Stimulated activated naive CD8-positive, alpha-beta T cell treated with anti-CD3 and anti-CD28 coated beads, Interleukin-15, Interleukin-2, amounts not matched to agents 100 ng/mL and 50 ng/mL, for 24 hours (primary cell): ENCODE measurements at regions not wholly inside any gene's neighbourhood (a gene's known extent, or its start where the extent isn't known, plus 50 kb on each side); places are given as distances from the start of the nearest gene placed in this dataset.

Experiments used
- H3K27ac Mint-ChIP-seq: one replicate; pipeline ENCODE4 v1.8.0; 2021; ENCODE audit warnings: mild to moderate bottlenecking, mixed read lengths
- H3K27me3 Mint-ChIP-seq: one replicate; pipeline ENCODE4 v1.8.0; 2021; ENCODE audit warnings: mixed read lengths
- H3K36me3 Mint-ChIP-seq: one replicate; pipeline ENCODE4 v1.8.0; 2021; ENCODE audit warnings: low read depth, mixed read lengths
- H3K4me1 Mint-ChIP-seq: one replicate; pipeline ENCODE4 v1.8.0; 2021; ENCODE audit warnings: low read depth, mixed read lengths
- H3K4me3 Mint-ChIP-seq: one replicate; pipeline ENCODE4 v1.8.0; 2021; ENCODE audit warnings: mild to moderate bottlenecking, mixed read lengths
- H3K9me3 Mint-ChIP-seq: one replicate; pipeline ENCODE4 v1.8.0; 2021; ENCODE audit warnings: mixed read lengths

- Mint-ChIP-seq H3K4me1 (no peaks in the 10 kb centered on the region), H3K27me3 (no peaks in the 10 kb centered on the region), H3K9me3 (peaks cover 13% of the 10 kb centered on the region), H3K36me3 (no peaks in the 10 kb centered on the region), H3K4me3 (no peak overlapping the region), H3K27ac (no peak overlapping the region)
These were observed 1033.8 kb upstream of the AUTS2 start for GRCh38 chr7:68564306-68565135.

DNA sequence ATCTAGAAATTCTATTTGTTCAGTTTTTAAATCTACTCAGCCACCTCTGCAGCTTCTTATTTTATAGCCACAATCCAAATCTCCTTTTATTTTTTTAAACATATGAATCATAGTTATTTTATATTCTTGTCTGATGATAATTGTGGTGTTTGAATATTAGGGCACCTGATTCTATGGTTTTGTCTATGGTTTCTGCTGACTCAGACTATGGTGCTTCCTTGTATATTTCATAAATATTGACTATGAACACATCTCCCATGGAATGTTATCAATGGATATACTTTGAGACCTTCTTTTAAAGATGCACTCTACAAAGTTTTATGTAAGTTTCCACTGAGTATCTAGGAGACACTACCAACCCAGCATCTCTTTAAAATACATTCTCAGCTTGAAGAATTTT is 1027.0 kb upstream of the AUTS2 start:
- Mint-ChIP-seq H3K27ac (no peak overlapping the region), H3K36me3 (no peaks in the 10 kb centered on the region), H3K9me3 (peaks cover 13% of the 10 kb centered on the region), H3K27me3 (no peaks in the 10 kb centered on the region), H3K4me1 (no peaks in the 10 kb centered on the region), H3K4me3 (no peak overlapping the region)

GRCh38 chr7:68573271-68574005 is 1024.8 kb upstream of the AUTS2 start:
- H3K4me3 Mint-ChIP-seq = no peak overlapping the region
- no peaks in the 10 kb centered on the region for H3K36me3 Mint-ChIP-seq
- H3K9me3 Mint-ChIP-seq = peaks cover 10% of the 10 kb centered on the region
- H3K4me1 Mint-ChIP-seq = no peaks in the 10 kb centered on the region
- H3K27me3 Mint-ChIP-seq = no peaks in the 10 kb centered on the region
- H3K27ac Mint-ChIP-seq = no peak overlapping the region

GRCh38 chr7:68576366-68576765 is 1021.9 kb upstream of the AUTS2 start:
- Mint-ChIP-seq H3K4me3 (no peak overlapping the region), H3K4me1 (no peaks in the 10 kb centered on the region), H3K27ac (no peak overlapping the region), H3K9me3 (peaks cover 17% of the 10 kb centered on the region), H3K36me3 (no peaks in the 10 kb centered on the region), H3K27me3 (no peaks in the 10 kb centered on the region)

GRCh38 chr7:68581417-68581816 is 1016.9 kb upstream of the AUTS2 start:
- Mint-ChIP-seq H3K36me3 (no peaks in the 10 kb centered on the region), H3K27me3 (no peaks in the 10 kb centered on the region), H3K27ac (no peak overlapping the region), H3K4me3 (no peak overlapping the region), H3K9me3 (peaks cover 12% of the 10 kb centered on the region), H3K4me1 (no peaks in the 10 kb centered on the region)

GRCh38 chr7:68587599-68587998 is 1010.7 kb upstream of the AUTS2 start:
- H3K36me3 Mint-ChIP-seq = no peaks in the 10 kb centered on the region
- no peaks in the 10 kb centered on the region for H3K4me1 Mint-ChIP-seq
- H3K4me3 Mint-ChIP-seq = no peak overlapping the region
- H3K27me3 Mint-ChIP-seq = no peaks in the 10 kb centered on the region
- H3K27ac Mint-ChIP-seq = no peak overlapping the region
- H3K9me3 Mint-ChIP-seq = peaks cover 8% of the 10 kb centered on the region

- Mint-ChIP-seq H3K4me1 (no peaks in the 10 kb centered on the region), H3K36me3 (no peaks in the 10 kb centered on the region), H3K9me3 (peaks cover 15% of the 10 kb centered on the region), H3K4me3 (no peak overlapping the region), H3K27me3 (no peaks in the 10 kb centered on the region), H3K27ac (no peak overlapping the region)
These were observed 996.4 kb upstream of the AUTS2 start for GRCh38 chr7:68601826-68602225.

DNA sequence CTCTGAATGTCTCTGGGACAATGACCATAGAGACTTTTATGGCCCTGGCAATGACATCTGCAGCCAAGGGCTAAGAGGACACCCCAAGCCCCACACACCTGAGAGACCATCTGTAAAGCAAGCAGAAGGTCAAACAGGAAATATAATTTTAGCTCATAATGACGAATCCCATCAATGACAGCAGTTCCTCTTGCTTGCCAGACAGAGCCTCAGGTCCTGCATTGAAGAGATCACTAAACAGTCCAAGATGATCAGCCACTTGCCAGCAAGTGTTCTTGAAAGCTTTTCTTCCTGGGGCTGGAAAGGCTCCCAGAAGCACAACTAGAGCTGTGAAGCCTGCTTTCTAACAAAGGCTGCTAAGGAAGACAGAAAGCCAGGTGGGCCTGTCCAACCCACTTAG is 993.7 kb upstream of the AUTS2 start:
- H3K4me3 Mint-ChIP-seq = no peak overlapping the region
- H3K27ac Mint-ChIP-seq = no peak overlapping the region
- no peaks in the 10 kb centered on the region for H3K4me1 Mint-ChIP-seq
- no peaks in the 10 kb centered on the region for H3K27me3 Mint-ChIP-seq
- peaks cover 25% of the 10 kb centered on the region for H3K9me3 Mint-ChIP-seq
- no peaks in the 10 kb centered on the region for H3K36me3 Mint-ChIP-seq

DNA sequence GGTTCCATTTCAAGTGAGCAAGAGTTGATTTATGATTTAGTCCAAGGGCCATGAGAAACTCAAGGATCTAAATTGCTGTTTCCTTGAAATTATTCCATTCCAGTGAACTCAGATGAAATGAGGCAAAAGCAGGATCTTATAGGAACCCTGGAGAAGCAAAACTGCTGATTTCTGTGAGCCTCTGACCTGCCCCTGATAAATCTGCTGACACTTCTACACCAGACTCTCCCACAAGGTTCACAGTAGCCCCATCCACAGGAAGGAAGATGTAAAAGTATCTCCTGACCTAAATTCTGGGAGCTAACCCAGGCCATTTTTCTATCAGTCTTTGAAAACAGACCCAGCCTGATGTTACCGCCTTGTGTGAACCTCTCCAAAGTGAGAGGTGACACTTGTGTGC is 987.6 kb upstream of the AUTS2 start:
- H3K27me3 Mint-ChIP-seq = no peaks in the 10 kb centered on the region
- H3K4me1 Mint-ChIP-seq = no peaks in the 10 kb centered on the region
- no peak overlapping the region for H3K4me3 Mint-ChIP-seq
- H3K9me3 Mint-ChIP-seq = peaks cover 31% of the 10 kb centered on the region
- no peak overlapping the region for H3K27ac Mint-ChIP-seq
- no peaks in the 10 kb centered on the region for H3K36me3 Mint-ChIP-seq

DNA sequence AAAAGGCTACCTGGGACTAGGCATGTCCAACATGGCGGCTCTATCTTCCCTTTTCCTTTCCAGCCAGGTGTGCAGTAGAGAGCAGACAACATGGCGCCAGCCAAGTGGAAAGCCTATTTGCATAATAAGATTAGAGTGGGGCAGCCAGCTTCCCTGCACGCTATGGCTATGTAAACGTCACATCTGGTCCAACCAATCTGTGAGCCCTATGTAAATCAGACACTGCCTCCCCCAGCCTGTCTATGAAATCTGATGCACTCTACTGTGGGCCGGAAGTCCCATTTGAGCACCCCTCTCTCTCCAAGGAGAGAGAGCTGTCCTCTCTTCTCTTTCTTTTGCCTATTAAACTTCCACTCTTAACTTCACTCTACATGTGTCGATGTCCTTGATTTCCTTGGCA is 984.9 kb upstream of the AUTS2 start:
- Mint-ChIP-seq H3K4me1 (no peaks in the 10 kb centered on the region), H3K9me3 (peaks cover 32% of the 10 kb centered on the region), H3K36me3 (no peaks in the 10 kb centered on the region), H3K4me3 (no peak overlapping the region), H3K27ac (no peak overlapping the region), H3K27me3 (no peaks in the 10 kb centered on the region)

DNA sequence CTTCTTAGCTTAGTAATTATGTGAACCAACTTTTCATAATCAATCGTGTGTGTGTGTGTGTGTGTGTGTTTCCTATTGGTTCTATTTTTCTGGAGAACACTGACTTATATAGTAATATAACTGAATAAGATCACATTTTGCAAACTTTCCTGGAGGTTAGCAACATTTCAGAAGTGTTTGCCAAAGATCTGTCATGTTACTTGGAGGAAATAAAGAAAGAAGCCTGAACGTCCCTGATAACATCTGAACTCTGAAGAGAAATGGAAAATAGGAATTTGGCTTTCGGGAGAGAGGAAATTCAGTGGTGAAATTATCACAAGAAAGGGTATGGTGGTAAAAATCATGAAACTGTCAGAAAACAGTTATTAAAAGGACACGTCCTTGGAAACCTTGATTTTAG is 984.4 kb upstream of the AUTS2 start:
- Mint-ChIP-seq H3K27me3 (no peaks in the 10 kb centered on the region), H3K4me3 (no peak overlapping the region), H3K27ac (no peak overlapping the region), H3K36me3 (no peaks in the 10 kb centered on the region), H3K4me1 (no peaks in the 10 kb centered on the region), H3K9me3 (peaks cover 32% of the 10 kb centered on the region)

DNA sequence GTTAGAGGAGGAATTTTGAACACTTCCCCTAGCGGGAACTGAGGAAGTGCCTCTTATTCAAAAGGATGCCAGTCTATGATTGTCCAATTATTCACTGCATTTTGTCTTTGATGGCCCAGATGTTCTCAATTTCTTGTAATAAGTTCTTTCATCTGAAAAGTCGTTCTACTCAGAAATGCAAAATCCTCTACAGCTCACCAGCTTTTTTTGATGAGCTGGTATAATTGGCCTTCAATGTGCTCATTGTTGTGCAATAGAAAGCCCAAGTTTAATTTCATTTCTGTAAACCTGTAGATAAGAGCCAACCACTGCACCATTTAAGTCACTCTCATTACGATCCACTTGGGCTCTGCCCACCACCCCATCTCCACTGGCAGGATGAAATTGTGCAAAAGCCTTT is 978.7 kb upstream of the AUTS2 start:
- Mint-ChIP-seq H3K27me3 (no peaks in the 10 kb centered on the region), H3K36me3 (no peaks in the 10 kb centered on the region), H3K9me3 (peaks cover 28% of the 10 kb centered on the region), H3K4me3 (no peak overlapping the region), H3K4me1 (no peaks in the 10 kb centered on the region), H3K27ac (no peak overlapping the region)

DNA sequence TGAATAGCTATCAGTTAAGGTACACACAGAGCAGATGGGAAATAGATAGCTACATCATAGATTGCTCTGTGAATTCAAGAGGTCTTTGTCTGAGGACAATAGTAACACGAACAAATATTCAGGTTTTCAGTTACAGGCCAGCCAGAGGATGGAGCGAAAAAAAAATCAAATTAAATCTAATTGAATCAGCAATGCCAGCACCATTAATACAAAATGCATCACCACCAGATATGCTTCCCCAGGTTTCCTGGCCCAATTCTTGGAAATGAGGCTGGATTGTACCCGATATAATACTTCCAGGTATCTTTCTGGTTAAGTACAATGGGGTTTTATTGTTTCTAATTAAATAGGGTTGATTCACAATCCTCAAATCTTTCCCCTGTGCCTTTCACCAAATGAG is 975.8 kb upstream of the AUTS2 start:
- H3K4me3 Mint-ChIP-seq = no peak overlapping the region

GRCh38 chr7:68623030-68623429 is 975.2 kb upstream of the AUTS2 start:
- H3K9me3 Mint-ChIP-seq = peaks cover 3% of the 10 kb centered on the region
- no peaks in the 10 kb centered on the region for H3K4me1 Mint-ChIP-seq
- H3K4me3 Mint-ChIP-seq = no peak overlapping the region

More for the DNA sequence above, 975.8 kb upstream of the AUTS2 start:
- peaks cover 7% of the 10 kb centered on the region for H3K9me3 Mint-ChIP-seq
- H3K27ac Mint-ChIP-seq = no peak overlapping the region
- no peaks in the 10 kb centered on the region for H3K4me1 Mint-ChIP-seq
- no peaks in the 10 kb centered on the region for H3K36me3 Mint-ChIP-seq
- H3K27me3 Mint-ChIP-seq = no peaks in the 10 kb centered on the region

DNA sequence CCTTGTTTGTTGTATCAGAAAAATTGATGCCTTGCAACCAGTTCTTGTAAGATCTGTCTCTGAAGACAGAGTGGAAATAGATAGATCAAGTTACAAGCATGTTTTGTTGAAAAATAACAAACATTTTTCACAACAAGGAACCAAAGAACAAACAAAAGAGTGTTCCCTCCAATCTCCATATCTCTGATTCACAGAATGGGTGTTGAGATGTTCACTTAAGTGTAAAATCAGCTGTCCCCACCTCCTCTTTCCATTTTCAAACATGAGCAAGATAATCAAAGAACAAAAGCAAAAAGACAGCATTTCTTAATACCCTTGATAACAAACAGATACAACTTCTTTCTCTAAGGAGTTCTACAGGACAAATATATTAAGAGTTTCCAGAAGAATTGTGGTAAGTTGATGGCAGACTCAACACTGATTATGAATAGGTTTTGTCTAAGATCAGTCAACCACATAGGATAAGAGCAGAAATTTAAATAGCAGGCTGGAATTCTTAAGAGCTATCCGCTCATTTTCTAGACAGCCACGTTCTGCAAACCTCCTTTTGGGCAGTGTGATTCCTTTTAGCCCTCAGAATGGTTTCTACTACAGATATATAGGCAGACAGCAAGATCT is 970.9 kb upstream of the AUTS2 start:
- Mint-ChIP-seq H3K9me3 (peaks cover 9% of the 10 kb centered on the region), H3K4me3 (no peak overlapping the region), H3K4me1 (no peaks in the 10 kb centered on the region), H3K36me3 (no peaks in the 10 kb centered on the region), H3K27ac (no peak overlapping the region), H3K27me3 (no peaks in the 10 kb centered on the region)

More at GRCh38 chr7:68623030-68623429, 975.2 kb upstream of the AUTS2 start:
- no peaks in the 10 kb centered on the region for H3K36me3 Mint-ChIP-seq
- no peak overlapping the region for H3K27ac Mint-ChIP-seq
- H3K27me3 Mint-ChIP-seq = no peaks in the 10 kb centered on the region
